Caco-2 (cell line): ENCODE measurements at regions not wholly inside any gene's neighbourhood (a gene's known extent, or its start where the extent isn't known, plus 50 kb on each side); places are given as distances from the start of the nearest gene placed in this dataset.

Experiments
- BruUV-seq: library from RNA; stranded (reverse); fragments of 400-500 nt; replicated peaks from 2 replicates; lab custom pipeline; 2021; lab: Mats Ljungman, UMichigan
- CTCF ChIA-PET: fragments of 300-600 bp; sonication (Branson Sonifier 250); formaldehyde crosslinking; loops from one replicate; lab custom pipeline; 2022; ENCODE audit warnings: antibody characterized with exemption; lab: Charles Lee
- POLR2A ChIA-PET: fragments of 300-600 bp; sonication (Branson Sonifier 250); formaldehyde crosslinking; loops from one replicate; lab custom pipeline; 2022; ENCODE audit warnings: antibody characterized with exemption; lab: Charles Lee
- DNase-seq, 2 experiments: peaks; one replicate each; pipeline versions ENCODE4 v3.0.0 to v3.0.0-alpha.2; 2020 to 2022
- H3K27me3 ChIP-seq: replicated peaks from 2 replicates; pipeline ENCODE4 v1.6.0; 2011; ENCODE audit warnings: low read length; ENCODE audit not compliant: control insufficient read depth, insufficient read depth
- H3K36me3 ChIP-seq: 2 replicates; pipeline ENCODE4 v1.5.1; 2011; ENCODE audit warnings: low read length; ENCODE audit not compliant: control insufficient read depth, insufficient read depth
- H3K4me1 ChIP-seq: fragments of 250-450 bp; sonication (Bioruptor Pico); 2 replicates; pipeline ENCODE4 v1.5.1; 2020; ENCODE audit warnings: mild to moderate bottlenecking
- H3K4me3 ChIP-seq: 2 replicates; pipeline ENCODE4 v1.5.1; 2011; ENCODE audit warnings: low read depth, mild to moderate bottlenecking, control low read depth, low read length
- H3K9me3 ChIP-seq: fragments of 250-450 bp; sonication (Bioruptor Pico); 2 replicates; pipeline ENCODE4 v1.5.1; 2020; ENCODE audit warnings: mild to moderate bottlenecking, moderate library complexity
- H3K27ac Mint-ChIP-seq: one replicate; pipeline ENCODE4 v1.8.0; 2022; ENCODE audit warnings: mixed read lengths; ENCODE audit not compliant: unreplicated experiment
- H3K27me3 Mint-ChIP-seq: one replicate; pipeline ENCODE4 v1.8.0; 2022; ENCODE audit warnings: mixed read lengths; ENCODE audit not compliant: insufficient read depth, unreplicated experiment
- H3K36me3 Mint-ChIP-seq: one replicate; pipeline ENCODE4 v1.8.0; 2022; ENCODE audit warnings: mild to moderate bottlenecking, mixed read lengths; ENCODE audit not compliant: insufficient read depth, unreplicated experiment
- H3K4me1 Mint-ChIP-seq: one replicate; pipeline ENCODE4 v1.8.0; 2022; ENCODE audit warnings: low read depth, mixed read lengths; ENCODE audit not compliant: unreplicated experiment
- H3K4me3 Mint-ChIP-seq: one replicate; pipeline ENCODE4 v1.8.0; 2022; ENCODE audit warnings: mild to moderate bottlenecking, moderate library complexity, mixed read lengths; ENCODE audit not compliant: unreplicated experiment
- H3K9me3 Mint-ChIP-seq: one replicate; pipeline ENCODE4 v1.8.0; 2022; ENCODE audit warnings: mixed read lengths; ENCODE audit not compliant: unreplicated experiment
- CTCF ChIP-seq, 2 experiments: fragments of 200-600 bp in 1 of 2; IDR thresholded peaks; 1 replicate in 1 of 2; 2 replicates in 1 of 2; pipeline versions ENCODE4 v1.5.1 to v1.8.0; 2011 to 2022; ENCODE audit warnings: antibody characterized with exemption in 1 of 2, control low read depth in 1 of 2, inconsistent platforms in 1 of 2, low read depth in 1 of 2, low read length in 1 of 2, mild to moderate bottlenecking in 1 of 2, moderate library complexity in 1 of 2; ENCODE audit not compliant: insufficient read depth in 1 of 2, severe bottlenecking in 1 of 2, unreplicated experiment in 1 of 2
- intact Hi-C: fragments of 100-400 bp; cut with micrococcal nuclease; formaldehyde crosslinking; loops from one replicate; pipeline ENCODE4 v1.10.0; 2022; ENCODE audit not compliant: unreplicated experiment

- intact Hi-C loops: no loop called here
- no peak overlapping the region for H3K4me3 Mint-ChIP-seq
Measured at GRCh38 chr3:152942366-152942765, 107.4 kb downstream of the P2RY1 start.

GRCh38 chr3:152943645-152944044 is 108.7 kb downstream of the P2RY1 start:
- no peak overlapping the region for H3K4me3 Mint-ChIP-seq

More at GRCh38 chr3:152942366-152942765, 107.4 kb downstream of the P2RY1 start:
- Histone ChIP-seq H3K36me3 (no peaks in the 10 kb centered on the region), H3K4me1 (peaks cover 7% of the 10 kb centered on the region; the same call in 1 of the 2 replicates), H3K9me3 (no peaks in the 10 kb centered on the region), H3K27me3 (no peaks in the 10 kb centered on the region), H3K4me3 (no peak overlapping the region)
- no peak for DNase-seq
- BruUV-seq: no TSS peak
- Mint-ChIP-seq H3K27me3 (no peaks in the 10 kb centered on the region), H3K4me1 (peaks cover 9% of the 10 kb centered on the region), H3K36me3 (no peaks in the 10 kb centered on the region), H3K9me3 (no peaks in the 10 kb centered on the region), H3K27ac (no peak overlapping the region)
- ChIA-PET POLR2A (no interaction called here), CTCF (interaction anchor here (0.7 kb wide), 1 partner anchor 11 kb away, joined by 3 read pairs; no protein-coding TSS in a partner anchor)
- TF ChIP-seq CTCF (IDR thresholded peaks at IDR 0.05; ENCODE audit: insufficient read depth in 1 of 2, low read depth in 1 of 2, low read length in 1 of 2, severe bottlenecking in 1 of 2, unreplicated experiment in 1 of 2): no peak

GRCh38 chr3:152944671-152945070 is 109.7 kb downstream of the P2RY1 start:
- Histone ChIP-seq H3K27me3 (no peaks in the 10 kb centered on the region), H3K36me3 (no peaks in the 10 kb centered on the region), H3K9me3 (no peaks in the 10 kb centered on the region), H3K4me1 (no peaks in the 10 kb centered on the region), H3K4me3 (no peak overlapping the region)
- no peak for DNase-seq
- peaks cover 5% of the 10 kb centered on the region for H3K4me1 Mint-ChIP-seq
- CTCF ChIA-PET: no interaction called here
- BruUV-seq: no TSS peak
- intact Hi-C loops: no loop called here
- TF ChIP-seq CTCF (IDR thresholded peaks at IDR 0.05; ENCODE audit: insufficient read depth in 1 of 2, low read depth in 1 of 2, low read length in 1 of 2, severe bottlenecking in 1 of 2, unreplicated experiment in 1 of 2): no peak
- no peaks in the 10 kb centered on the region for H3K27me3 Mint-ChIP-seq
- POLR2A ChIA-PET: no interaction called here
- no peaks in the 10 kb centered on the region for H3K9me3 Mint-ChIP-seq
- H3K4me3 Mint-ChIP-seq: no peak overlapping the region
- no peak overlapping the region for H3K27ac Mint-ChIP-seq
- no peaks in the 10 kb centered on the region for H3K36me3 Mint-ChIP-seq

More at GRCh38 chr3:152943645-152944044, 108.7 kb downstream of the P2RY1 start:
- H3K9me3 Mint-ChIP-seq: no peaks in the 10 kb centered on the region
- ChIA-PET CTCF (no interaction called here), POLR2A (no interaction called here)
- TF ChIP-seq CTCF (IDR thresholded peaks at IDR 0.05; ENCODE audit: insufficient read depth in 1 of 2, low read depth in 1 of 2, low read length in 1 of 2, severe bottlenecking in 1 of 2, unreplicated experiment in 1 of 2): no peak
- no peaks in the 10 kb centered on the region for H3K27me3 Mint-ChIP-seq
- peaks cover 5% of the 10 kb centered on the region for H3K4me1 Mint-ChIP-seq
- no peak overlapping the region for H3K27ac Mint-ChIP-seq
- no peaks in the 10 kb centered on the region for H3K27me3 ChIP-seq
- no TSS peak for BruUV-seq
- intact Hi-C loops: no loop called here
- H3K4me1 ChIP-seq: no peaks in the 10 kb centered on the region
- no peaks in the 10 kb centered on the region for H3K36me3 Mint-ChIP-seq
- no peaks in the 10 kb centered on the region for H3K9me3 ChIP-seq
- H3K36me3 ChIP-seq: no peaks in the 10 kb centered on the region
- DNase-seq: no peak
- no peak overlapping the region for H3K4me3 ChIP-seq
